A549 (cell line): ENCODE measurements at regions not wholly inside any gene's neighbourhood (a gene's known extent, or its start where the extent isn't known, plus 50 kb on each side); places are given as distances from the start of the nearest gene placed in this dataset.

Experiments
- ATAC-seq, 2 experiments: fragments of 200-7000 bp in 1 of 2; fragments of >200 bp in 1 of 2; cut with Nextera tagmentation in 1 of 2; cut with Tn5 transposase in 1 of 2; 3 replicates each; pipeline versions ENCODE4 v1.8.0 to v1.9.1; 2018 to 2020; ENCODE audit warnings: mild to moderate bottlenecking in 1 of 2, moderate library complexity in 1 of 2
- CTCF ChIA-PET: fragments of 300-600 bp; sonication (Branson Sonifier 250); formaldehyde crosslinking; extraction: SDS; loops from one replicate; lab custom pipeline; 2021; ENCODE audit warnings: antibody characterized with exemption, inconsistent platforms; lab: Yijun Ruan, JAX
- POLR2A ChIA-PET: fragments of 350-600 bp; formaldehyde crosslinking; extraction: SDS; loops from one replicate; lab custom pipeline; 2021; ENCODE audit warnings: antibody characterized with exemption, inconsistent platforms; lab: Yijun Ruan, JAX
- DNase-seq, 2 experiments: peaks; one replicate each; pipeline versions ENCODE4 v3.0.0 to v3.0.0-alpha.2; 2011 to 2016; ENCODE audit warnings: low read depth in 1 of 2, low spot score in 1 of 2
- FAIRE-seq: peaks from 2 replicates; lab custom pipeline; 2011; peaks lifted over from hg19 to GRCh38; lab: Jason Lieb, UNC
- H3K27ac ChIP-seq, 2 experiments: fragments of >200 bp; sonication (Bioruptor Twin); formaldehyde crosslinking; 3 replicates each; pipeline ENCODE4 v1.5.1; 2016 to 2017
- H3K4me1 ChIP-seq: fragments of >200 bp; sonication (Bioruptor Twin); formaldehyde crosslinking; 3 replicates; pipeline ENCODE4 v1.6.1; 2016
- H3K4me2 ChIP-seq: fragments of >200 bp; sonication (Bioruptor Twin); formaldehyde crosslinking; 3 replicates; pipeline ENCODE4 v1.6.1; 2016
- H3K4me3 ChIP-seq: fragments of >200 bp; sonication (Bioruptor Twin); formaldehyde crosslinking; 3 replicates; pipeline ENCODE4 v1.5.1; 2016
- H3K9me3 ChIP-seq: fragments of >200 bp; sonication (Bioruptor Twin); formaldehyde crosslinking; 3 replicates; pipeline ENCODE4 v1.6.1; 2016
- BCL3 ChIP-seq: fragments of >200 bp; sonication (Bioruptor Twin); formaldehyde crosslinking; IDR thresholded peaks from 3 replicates; pipeline ENCODE4 v1.6.1; 2016
- BHLHE40 ChIP-seq: IDR thresholded peaks from 2 replicates; pipeline ENCODE4 v1.6.1; 2012; ENCODE audit warnings: low read depth, low read length, inconsistent platforms
- CBX2 ChIP-seq: fragments of 200-600 bp; sonication (generic); IDR thresholded peaks from 2 replicates; pipeline ENCODE4 v1.6.1; 2016; ENCODE audit warnings: low read depth, mild to moderate bottlenecking, borderline replicate concordance
- EP300 ChIP-seq, 2 experiments: fragments of >200 bp; sonication (Bioruptor Twin); formaldehyde crosslinking; IDR thresholded peaks; 2 replicates in 1 of 2; 3 replicates in 1 of 2; pipeline ENCODE4 v1.6.1; 2016 to 2017
- FOSB ChIP-seq: fragments of 250-450 bp; sonication (Bioruptor Pico); IDR thresholded peaks from 2 replicates; pipeline ENCODE4 v1.5.0; 2020; ENCODE audit warnings: mild to moderate bottlenecking, moderate library complexity
- FOXS1 ChIP-seq: fragments of 250-450 bp; sonication (Bioruptor Pico); IDR thresholded peaks from 2 replicates; pipeline ENCODE4 v1.5.0; 2020; ENCODE audit warnings: mild to moderate bottlenecking, moderate library complexity
- GATA3 ChIP-seq: IDR thresholded peaks from 2 replicates; pipeline ENCODE4 v1.6.1; 2012; ENCODE audit warnings: borderline replicate concordance
- HEYL ChIP-seq: fragments of 250-450 bp; sonication (Bioruptor Pico); IDR thresholded peaks from 2 replicates; pipeline ENCODE4 v1.8.0; 2021; ENCODE audit warnings: mild to moderate bottlenecking, moderate library complexity
- HOXB5 ChIP-seq: fragments of 250-450 bp; sonication (Bioruptor Pico); IDR thresholded peaks from 2 replicates; pipeline ENCODE4 v1.5.0; 2020; ENCODE audit warnings: mild to moderate bottlenecking, moderate library complexity
- JUN ChIP-seq, 2 experiments: fragments of >200 bp; sonication (Bioruptor Twin); formaldehyde crosslinking; IDR thresholded peaks; 2 replicates in 1 of 2; 3 replicates in 1 of 2; pipeline ENCODE4 v1.6.1; 2016 to 2017
- MYC ChIP-seq: IDR thresholded peaks from 2 replicates; pipeline ENCODE4 v1.6.1; 2012; ENCODE audit warnings: mild to moderate bottlenecking, inconsistent platforms, low read length, improper control_type of control experiment, borderline replicate concordance
- NPAS2 ChIP-seq: fragments of 250-450 bp; sonication (Bioruptor Pico); IDR thresholded peaks from 2 replicates; pipeline ENCODE4 v1.8.0; 2022; ENCODE audit warnings: mild to moderate bottlenecking, moderate library complexity, borderline replicate concordance
- POLR2A ChIP-seq: IDR thresholded peaks from 2 replicates; pipeline ENCODE4 v1.6.1; 2012; ENCODE audit warnings: mild to moderate bottlenecking, low read length
- RARB ChIP-seq: fragments of 250-450 bp; sonication (Bioruptor Pico); IDR thresholded peaks from 2 replicates; pipeline ENCODE4 v1.8.0; 2021; ENCODE audit warnings: mild to moderate bottlenecking, moderate library complexity
- ZC3H11A ChIP-seq: fragments of 450-650 bp; IDR thresholded peaks from 2 replicates; pipeline ENCODE4 v1.6.1; 2014; ENCODE audit warnings: antibody characterized with exemption, mild to moderate bottlenecking
- ZNF302 ChIP-seq: fragments of 250-450 bp; sonication (Bioruptor Pico); IDR thresholded peaks from 2 replicates; pipeline ENCODE4 v1.9.0; 2021; ENCODE audit warnings: inconsistent platforms, mild to moderate bottlenecking, moderate library complexity
- ZSCAN20 ChIP-seq: fragments of 250-450 bp; sonication (Bioruptor Pico); IDR thresholded peaks from 2 replicates; pipeline ENCODE4 v1.8.0; 2022; ENCODE audit warnings: mild to moderate bottlenecking, moderate library complexity
- WGBS: methylation state at CpG from one replicate; pipeline ENCODE4 v1.1.6; 2017; ENCODE audit errors: missing lambda C conversion rate; 5-methylcytosine and 5-hydroxymethylcytosine counted together
- TF ChIP-seq, protein P1 (sequence below): fragments of 200-600 bp; sonication (generic); IDR thresholded peaks from 2 replicates; pipeline ENCODE4 v1.6.1; 2016; ENCODE audit warnings: antibody characterized with exemption, mild to moderate bottlenecking, moderate library complexity

DNA sequence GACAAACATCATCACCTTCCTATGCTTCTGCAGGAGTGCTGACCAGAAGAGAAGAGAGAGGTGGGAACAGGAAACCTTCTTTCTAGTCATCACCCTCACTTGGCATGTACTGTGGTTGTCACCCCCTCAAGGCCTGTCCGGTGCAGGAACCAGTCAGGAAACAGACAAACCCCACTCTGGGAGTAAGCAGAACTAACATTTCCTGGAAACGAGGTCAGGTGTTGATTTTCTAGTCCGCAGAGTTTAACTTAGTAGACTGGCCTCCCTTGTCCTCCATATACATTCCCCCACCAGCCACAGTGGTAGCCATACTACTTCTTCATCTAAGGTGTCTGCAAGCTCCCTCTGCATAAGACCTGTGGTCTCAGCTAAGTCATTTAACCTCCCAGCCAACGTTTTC, 80.7 kb upstream of the NCAM1 start:
- POLR2A ChIA-PET: no interaction called here
- H3K4me3 ChIP-seq: no peak overlapping the region
- CTCF ChIA-PET: no interaction called here
- no peak for ATAC-seq
- H3K9me3 ChIP-seq: no peaks in the 10 kb centered on the region
- H3K27ac ChIP-seq: no peak overlapping the region
- 24% methylated on average over 4 of the region's 4 CpGs for WGBS
- TF ChIP-seq EP300 (IDR thresholded peaks at IDR 0.05): no peak
- no peak for TF ChIP-seq BHLHE40
- no peak for TF ChIP-seq ZC3H11A
- TF ChIP-seq HOXB5: no peak
- no peak for TF ChIP-seq CBX2
- no peak for TF ChIP-seq POLR2A
- no peak for TF ChIP-seq ZNF302 (CRISPR knock-in tag)
- no peak for TF ChIP-seq FOSB (CRISPR knock-in tag)
- no peak for TF ChIP-seq MYC
- TF ChIP-seq NPAS2: no peak
- no peak for TF ChIP-seq BCL3
- TF ChIP-seq GATA3: no peak
- H3K4me2 ChIP-seq: no peak overlapping the region
- H3K4me1 ChIP-seq: no peaks in the 10 kb centered on the region
- FAIRE-seq: no peak
- no peak for DNase-seq

GRCh38 chr11:112881461-112881860, 79.8 kb upstream of the NCAM1 start:
- POLR2A ChIA-PET: no interaction called here
- Histone ChIP-seq H3K9me3 (no peaks in the 10 kb centered on the region), H3K4me1 (no peaks in the 10 kb centered on the region), H3K4me3 (no peak overlapping the region), H3K4me2 (peak overlapping the region; percentile 51), H3K27ac (no peak overlapping the region)
- no peak for TF ChIP-seq ZSCAN20 (CRISPR knock-in tag)
- TF ChIP-seq EP300 (IDR thresholded peaks at IDR 0.05): no peak
- TF ChIP-seq RARB (CRISPR knock-in tag): no peak
- TF ChIP-seq BCL3: no peak
- TF ChIP-seq HEYL (CRISPR knock-in tag): no peak
- no peak for FAIRE-seq
- ATAC-seq: peak; percentile 39 to 84; a peak in 4 of 6 replicates
- WGBS: 5% methylated on average over 4 of the region's 17 CpGs
- DNase-seq: peak; percentile 20 to 25
- CTCF ChIA-PET: interaction anchor here (0.6 kb wide), 1 partner anchor 666 kb away, joined by 3 read pairs; no protein-coding TSS in a partner anchor

DNA sequence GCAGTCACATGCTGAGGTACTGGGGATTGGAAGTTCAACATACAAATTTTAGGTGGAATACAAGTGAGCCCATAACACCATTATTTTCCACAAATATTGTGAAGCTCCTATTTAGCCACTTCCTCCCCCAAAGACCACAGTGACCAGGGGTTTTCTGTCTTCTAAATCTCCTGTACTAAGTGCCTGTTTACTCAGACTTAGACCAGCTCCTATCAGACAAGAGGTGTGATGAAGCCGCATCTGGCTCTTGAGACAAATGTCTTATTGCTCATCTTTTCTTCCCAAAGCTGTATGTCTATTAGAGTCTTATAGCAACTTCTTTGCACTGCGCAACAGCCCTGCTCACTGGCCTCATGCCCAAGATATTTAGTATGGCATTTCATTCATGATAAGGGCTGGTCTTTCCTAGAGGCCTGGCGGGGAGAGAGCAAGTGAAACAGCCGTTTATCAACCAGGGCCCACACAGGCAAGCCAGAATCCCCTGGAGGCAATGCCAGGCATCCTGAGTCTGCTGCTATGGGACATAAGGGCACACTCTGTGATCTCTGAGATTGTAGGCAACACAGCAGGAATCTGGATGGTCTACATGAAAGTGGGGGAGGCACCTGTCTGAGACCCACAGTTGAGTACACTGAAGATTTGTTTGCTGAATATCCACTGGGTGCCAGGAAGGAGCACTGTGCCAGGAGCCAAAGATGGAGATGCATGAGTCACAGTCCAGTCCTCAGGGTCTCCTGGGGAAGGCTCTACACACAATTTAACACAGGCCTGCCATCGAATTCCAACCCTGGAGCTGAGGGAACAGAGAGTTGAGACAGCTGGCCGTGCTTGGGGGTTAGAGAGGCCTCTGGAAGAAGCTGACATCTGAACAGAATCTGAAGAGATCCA, 78.5 kb upstream of the NCAM1 start:
- Histone ChIP-seq H3K9me3 (no peaks in the 10 kb centered on the region), H3K27ac (no peak overlapping the region), H3K4me3 (no peak overlapping the region), H3K4me2 (no peak overlapping the region), H3K4me1 (no peaks in the 10 kb centered on the region)
- ATAC-seq: no peak
- ChIA-PET CTCF (no interaction called here), POLR2A (no interaction called here)
- no peak for DNase-seq
- TF ChIP-seq JUN (IDR thresholded peaks at IDR 0.05) (no peak), FOXS1 (CRISPR knock-in tag) (no peak), GATA3 (no peak), CBX2 (no peak), NPAS2 (no peak)
- TF ChIP-seq, protein P1, sequence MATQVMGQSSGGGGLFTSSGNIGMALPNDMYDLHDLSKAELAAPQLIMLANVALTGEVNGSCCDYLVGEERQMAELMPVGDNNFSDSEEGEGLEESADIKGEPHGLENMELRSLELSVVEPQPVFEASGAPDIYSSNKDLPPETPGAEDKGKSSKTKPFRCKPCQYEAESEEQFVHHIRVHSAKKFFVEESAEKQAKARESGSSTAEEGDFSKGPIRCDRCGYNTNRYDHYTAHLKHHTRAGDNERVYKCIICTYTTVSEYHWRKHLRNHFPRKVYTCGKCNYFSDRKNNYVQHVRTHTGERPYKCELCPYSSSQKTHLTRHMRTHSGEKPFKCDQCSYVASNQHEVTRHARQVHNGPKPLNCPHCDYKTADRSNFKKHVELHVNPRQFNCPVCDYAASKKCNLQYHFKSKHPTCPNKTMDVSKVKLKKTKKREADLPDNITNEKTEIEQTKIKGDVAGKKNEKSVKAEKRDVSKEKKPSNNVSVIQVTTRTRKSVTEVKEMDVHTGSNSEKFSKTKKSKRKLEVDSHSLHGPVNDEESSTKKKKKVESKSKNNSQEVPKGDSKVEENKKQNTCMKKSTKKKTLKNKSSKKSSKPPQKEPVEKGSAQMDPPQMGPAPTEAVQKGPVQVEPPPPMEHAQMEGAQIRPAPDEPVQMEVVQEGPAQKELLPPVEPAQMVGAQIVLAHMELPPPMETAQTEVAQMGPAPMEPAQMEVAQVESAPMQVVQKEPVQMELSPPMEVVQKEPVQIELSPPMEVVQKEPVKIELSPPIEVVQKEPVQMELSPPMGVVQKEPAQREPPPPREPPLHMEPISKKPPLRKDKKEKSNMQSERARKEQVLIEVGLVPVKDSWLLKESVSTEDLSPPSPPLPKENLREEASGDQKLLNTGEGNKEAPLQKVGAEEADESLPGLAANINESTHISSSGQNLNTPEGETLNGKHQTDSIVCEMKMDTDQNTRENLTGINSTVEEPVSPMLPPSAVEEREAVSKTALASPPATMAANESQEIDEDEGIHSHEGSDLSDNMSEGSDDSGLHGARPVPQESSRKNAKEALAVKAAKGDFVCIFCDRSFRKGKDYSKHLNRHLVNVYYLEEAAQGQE: no peak
- 30% methylated on average over 6 of the region's 6 CpGs for WGBS
- FAIRE-seq: no peak
